Heart left ventricle (tissue), 16 donors: ENCODE measurements at regions not wholly inside any gene's neighbourhood (a gene's known extent, or its start where the extent isn't known, plus 50 kb on each side); places are given as distances from the start of the nearest gene placed in this dataset.

Experiments used
- ATAC-seq, 4 donors: fragments of 200-7000 bp; cut with Tn5 transposase; one replicate each; pipeline ENCODE4 v1.9.1; 2020 to 2022; ENCODE audit warnings: moderate library complexity in 4 of 4, mild to moderate bottlenecking in 3 of 4, moderate number of reproducible peaks in 1 of 4
- DNase-seq, 5 donors: peaks; one replicate each; pipeline ENCODE4 v3.0.0-alpha.2; 2020
- H3K27ac ChIP-seq, 12 donors: fragments of 200-600 bp; sonication (generic) in 4 of 12; one replicate each; pipeline versions ENCODE4 v1.5.0 to v1.8.0; 2016 to 2022; ENCODE audit warnings: mild to moderate bottlenecking in 2 of 12
- H3K27me3 ChIP-seq, 9 donors: fragments of 200-600 bp; sonication (generic) in 2 of 9; one replicate each; pipeline versions ENCODE4 v1.5.1 to v1.8.0; 2016 to 2022; ENCODE audit warnings: mild to moderate bottlenecking in 3 of 9
- H3K36me3 ChIP-seq, 9 donors: fragments of 200-600 bp; sonication (generic) in 2 of 9; one replicate each; pipeline versions ENCODE4 v1.5.0 to v1.8.0; 2018 to 2022; ENCODE audit warnings: mild to moderate bottlenecking in 2 of 9
- H3K4me1 ChIP-seq, 12 donors: fragments of 200-600 bp; sonication (generic) in 4 of 12; one replicate each; pipeline versions ENCODE4 v1.5.0 to v1.8.0; 2016 to 2022; ENCODE audit warnings: mild to moderate bottlenecking in 3 of 12
- H3K4me3 ChIP-seq, 12 donors: fragments of 200-600 bp; sonication (generic) in 4 of 12; one replicate each; pipeline versions ENCODE4 v1.5.0 to v1.8.0; 2017 to 2022; ENCODE audit warnings: mild to moderate bottlenecking in 9 of 12, moderate library complexity in 4 of 12
- H3K9me3 ChIP-seq, 12 donors: fragments of 200-600 bp; sonication (generic) in 4 of 12; one replicate each; pipeline versions ENCODE4 v1.5.0 to v1.8.0; 2016 to 2022; ENCODE audit warnings: mild to moderate bottlenecking in 1 of 12
- CTCF ChIP-seq, 12 donors: fragments of 200-600 bp; sonication (generic) in 4 of 12; IDR thresholded peaks; one replicate each; pipeline versions ENCODE4 v1.5.0 to v1.8.0; 2018 to 2022; ENCODE audit warnings: antibody characterized with exemption in 12 of 12, mild to moderate bottlenecking in 5 of 12
- POLR2A ChIP-seq, 2 donors: fragments of 450-650 bp; IDR thresholded peaks; one replicate each; pipeline ENCODE4 v1.6.1; 2017; ENCODE audit warnings: antibody characterized with exemption in 2 of 2, mild to moderate bottlenecking in 2 of 2, moderate library complexity in 2 of 2
- WGBS, 4 donors: extraction: QIAGEN DNeasy Blood & Tissue Kit in 2 of 4; methylation state at CpG; one replicate each; pipeline versions ENCODE4 v1.1.5 to v1.1.7; 2013 to 2018; 5-methylcytosine and 5-hydroxymethylcytosine counted together
- intact Hi-C, 10 donors: fragments of 100-400 bp; cut with DNase I; formaldehyde crosslinking; loops; one replicate each; pipeline versions ENCODE4 v1.11.1 to v1.14.2; 2022
- microRNA-seq, 4 donors: library from miRNA; unstranded; fragments of <30 nt; microRNA quantifications; one replicate each; pipeline versions ENCODE4 to v1.2.0, GENCODE V29; 2017 to 2020
- donor health status: ischemic (EF 13 %, LVEDD 7.1; RV severe dilation, severe dysfunction).
- donor health status: healthy with polysubstance abuse.
- donor health status: DM: no; HTN: yes; CAD: no.
- donor health status: DM: no; HTN: no; CAD: no.
- donor health status: ischemic (EF 25% LVEDD 6.9; RV normal size, moderate dysfunction).
- donor health status: ischemic (EF 25% LVEDD 5.7; RV mildly dilated, moderate dysfunction).
- donor health status: healthy.
- donor health status: DM: yes; HTN: yes; CAD: no.
- donor health status: ischemic (EF 35%, LVEDD 5.7; RV mildly dilated, moderate dysfunction).
- donor health status: nonischemic (EF 11% LVEDD 7.7; RV severe dilation, severe dysfunction).
- donor health status: DM: yes; HTN: yes; CAD: no.
- donor health status: PGD.
- donor health status: ischemic (EF 29% LVEDD 5.4; RV normal size, mild dysfunction).
- donor health status: nonischemic (EF 23%, LVEDD 6.1; RV moderate dilation, normal function).

GRCh38 chr2:58293056-58293455 lies 51.9 kb upstream of the FANCL start:
- Histone ChIP-seq H3K27ac (no peak overlapping the region), H3K4me3 (no peak overlapping the region), H3K36me3 (no peaks in the 10 kb centered on the region), H3K4me1 (no peaks in the 10 kb centered on the region), H3K9me3 (no peaks in the 10 kb centered on the region), H3K27me3 (peaks cover 0 to 14% (median 0%) of the 10 kb centered on the region in 9 donors)
- 62 to 73% (median 68%) methylated on average over 1 of the region's 1 CpG for WGBS, 4 donors
- intact Hi-C loops, result no loop called here
- DNase-seq (no peak), ATAC-seq (no peak)
- TF ChIP-seq CTCF (IDR thresholded peaks at IDR 0.05) (no peak), POLR2A (IDR thresholded peaks at IDR 0.05) (no peak)

- Histone ChIP-seq H3K36me3 (no peaks in the 10 kb centered on the region), H3K9me3 (no peaks in the 10 kb centered on the region), H3K27ac (no peak overlapping the region), H3K4me1 (no peaks in the 10 kb centered on the region), H3K27me3 (peaks cover 0 to 14% (median 0%) of the 10 kb centered on the region in 9 donors), H3K4me3 (no peak overlapping the region)
- intact Hi-C loops, result no loop called here
- ATAC-seq (no peak), DNase-seq (no peak)
- 72 to 78% (median 74%) methylated on average over 4 of the region's 4 CpGs for WGBS, 4 donors
- no peak for TF ChIP-seq CTCF (IDR thresholded peaks at IDR 0.05)
- TF ChIP-seq POLR2A (IDR thresholded peaks at IDR 0.05), result no peak
Measured at GRCh38 chr2:58291726-58292438, 50.8 kb upstream of the FANCL start.

Small RNA genes in the stretch of these regions (microRNA-seq; reads per million reads assigned to microRNA genes)
- gene MIR4432, result 0 reads per million in 4 donors
